Panc1 (cell line): ENCODE measurements at regions not wholly inside any gene's neighbourhood (a gene's known extent, or its start where the extent isn't known, plus 50 kb on each side); places are given as distances from the start of the nearest gene placed in this dataset.

Experiments
- POLR2AphosphoS5 ChIP-seq: IDR thresholded peaks from 2 replicates; pipeline ENCODE4 v1.6.1; 2012; ENCODE audit warnings: mild to moderate bottlenecking, low read depth, low read length, moderate library complexity
- REST ChIP-seq, 2 experiments: IDR thresholded peaks; 2 replicates each; pipeline ENCODE4 v1.6.1; 2011 to 2012; ENCODE audit warnings: low read depth in 2 of 2, control low read depth in 1 of 2, low read length in 1 of 2, mild to moderate bottlenecking in 1 of 2, moderate library complexity in 1 of 2; ENCODE audit not compliant: insufficient read depth in 1 of 2
- TCF7L2 ChIP-seq: IDR thresholded peaks from 2 replicates; pipeline ENCODE4 v1.6.1; 2011; ENCODE audit warnings: mild to moderate bottlenecking, low read depth, low read length, inconsistent platforms
- TF ChIP-seq, protein P1 (sequence below): fragments of 450-650 bp; IDR thresholded peaks from 2 replicates; pipeline ENCODE4 v1.5.1; 2017; ENCODE audit warnings: mild to moderate bottlenecking

GRCh38 chr13:83085186-83085900 is 796.9 kb downstream of the SLITRK1 start:
- TF ChIP-seq, protein P1, sequence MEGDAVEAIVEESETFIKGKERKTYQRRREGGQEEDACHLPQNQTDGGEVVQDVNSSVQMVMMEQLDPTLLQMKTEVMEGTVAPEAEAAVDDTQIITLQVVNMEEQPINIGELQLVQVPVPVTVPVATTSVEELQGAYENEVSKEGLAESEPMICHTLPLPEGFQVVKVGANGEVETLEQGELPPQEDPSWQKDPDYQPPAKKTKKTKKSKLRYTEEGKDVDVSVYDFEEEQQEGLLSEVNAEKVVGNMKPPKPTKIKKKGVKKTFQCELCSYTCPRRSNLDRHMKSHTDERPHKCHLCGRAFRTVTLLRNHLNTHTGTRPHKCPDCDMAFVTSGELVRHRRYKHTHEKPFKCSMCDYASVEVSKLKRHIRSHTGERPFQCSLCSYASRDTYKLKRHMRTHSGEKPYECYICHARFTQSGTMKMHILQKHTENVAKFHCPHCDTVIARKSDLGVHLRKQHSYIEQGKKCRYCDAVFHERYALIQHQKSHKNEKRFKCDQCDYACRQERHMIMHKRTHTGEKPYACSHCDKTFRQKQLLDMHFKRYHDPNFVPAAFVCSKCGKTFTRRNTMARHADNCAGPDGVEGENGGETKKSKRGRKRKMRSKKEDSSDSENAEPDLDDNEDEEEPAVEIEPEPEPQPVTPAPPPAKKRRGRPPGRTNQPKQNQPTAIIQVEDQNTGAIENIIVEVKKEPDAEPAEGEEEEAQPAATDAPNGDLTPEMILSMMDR: no peak
- TF ChIP-seq TCF7L2 (no peak), REST (IDR thresholded peaks at IDR 0.05; ENCODE audit: insufficient read depth in 1 of 2, low read depth in 2 of 2, low read length in 1 of 2) (no peak), POLR2AphosphoS5 (no peak)
